GM13977 (cell line): ENCODE measurements at regions not wholly inside any gene's neighbourhood (a gene's known extent, or its start where the extent isn't known, plus 50 kb on each side); places are given as distances from the start of the nearest gene placed in this dataset.

Source experiments
- DNase-seq: peaks from one replicate; pipeline ENCODE4 v3.0.0; 2012; ENCODE audit warnings: low spot score
- in situ Hi-C: fragments of 300-500 bp; cut with MboI; formaldehyde crosslinking; loops from one replicate; pipeline ENCODE4 v1.12.0; 2022; ENCODE audit warnings: low sequenced_read_pairs, low pct_unique_long_range_greater_than_20kb, mixed read lengths, inconsistent platforms; ENCODE audit not compliant: unreplicated experiment
- TF ChIP-seq, protein P1 (sequence below): IDR thresholded peaks from 2 replicates; pipeline ENCODE4 v1.5.1; 2012; ENCODE audit warnings: mild to moderate bottlenecking, control low read depth; ENCODE audit not compliant: insufficient read depth; ENCODE audit errors: extremely low read depth, missing control alignments

DNA sequence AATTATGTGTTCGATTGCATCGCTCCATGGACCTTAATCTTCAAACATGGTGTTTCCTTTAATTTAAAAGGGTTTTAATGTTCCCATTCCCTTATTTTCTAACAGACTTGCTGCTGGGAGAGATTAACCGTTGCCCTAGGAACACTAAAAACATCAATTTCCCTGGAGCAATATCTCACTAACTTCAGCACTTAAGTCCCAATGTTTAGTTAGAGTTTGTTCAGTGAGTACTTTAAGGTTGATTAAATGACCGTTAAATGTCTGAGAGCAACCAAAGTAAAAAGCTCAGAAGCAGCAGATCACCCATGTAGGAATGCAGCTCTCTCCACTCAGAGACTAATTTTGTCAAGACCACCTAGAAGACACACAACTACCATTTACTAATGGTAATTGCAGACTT, 111.2 kb upstream of the PDE5A start:
- no peak for DNase-seq
- in situ Hi-C loops: no loop called here
- TF ChIP-seq, protein P1, sequence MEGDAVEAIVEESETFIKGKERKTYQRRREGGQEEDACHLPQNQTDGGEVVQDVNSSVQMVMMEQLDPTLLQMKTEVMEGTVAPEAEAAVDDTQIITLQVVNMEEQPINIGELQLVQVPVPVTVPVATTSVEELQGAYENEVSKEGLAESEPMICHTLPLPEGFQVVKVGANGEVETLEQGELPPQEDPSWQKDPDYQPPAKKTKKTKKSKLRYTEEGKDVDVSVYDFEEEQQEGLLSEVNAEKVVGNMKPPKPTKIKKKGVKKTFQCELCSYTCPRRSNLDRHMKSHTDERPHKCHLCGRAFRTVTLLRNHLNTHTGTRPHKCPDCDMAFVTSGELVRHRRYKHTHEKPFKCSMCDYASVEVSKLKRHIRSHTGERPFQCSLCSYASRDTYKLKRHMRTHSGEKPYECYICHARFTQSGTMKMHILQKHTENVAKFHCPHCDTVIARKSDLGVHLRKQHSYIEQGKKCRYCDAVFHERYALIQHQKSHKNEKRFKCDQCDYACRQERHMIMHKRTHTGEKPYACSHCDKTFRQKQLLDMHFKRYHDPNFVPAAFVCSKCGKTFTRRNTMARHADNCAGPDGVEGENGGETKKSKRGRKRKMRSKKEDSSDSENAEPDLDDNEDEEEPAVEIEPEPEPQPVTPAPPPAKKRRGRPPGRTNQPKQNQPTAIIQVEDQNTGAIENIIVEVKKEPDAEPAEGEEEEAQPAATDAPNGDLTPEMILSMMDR: no peak

DNA sequence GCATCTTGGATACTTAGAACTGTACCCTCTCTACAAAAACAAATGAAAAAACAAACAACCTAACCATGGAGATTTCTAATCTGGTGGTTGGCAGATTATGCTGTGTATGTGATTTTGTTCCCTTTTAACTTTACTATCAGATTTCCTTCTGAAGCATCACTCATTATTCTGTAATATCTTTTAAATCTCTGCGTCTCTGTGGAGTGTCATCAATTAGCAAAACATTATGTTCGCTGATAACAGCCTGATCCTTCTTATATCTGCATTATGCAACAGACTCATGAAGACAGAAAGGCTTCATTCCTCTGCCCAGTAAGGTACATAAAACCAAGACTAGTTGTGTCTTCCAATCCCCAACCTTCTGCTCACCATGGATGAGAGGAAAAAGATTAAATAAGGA, 110.3 kb upstream of the PDE5A start:
- in situ Hi-C loops: no loop called here
- TF ChIP-seq, protein P1: no peak
- DNase-seq: no peak

DNA sequence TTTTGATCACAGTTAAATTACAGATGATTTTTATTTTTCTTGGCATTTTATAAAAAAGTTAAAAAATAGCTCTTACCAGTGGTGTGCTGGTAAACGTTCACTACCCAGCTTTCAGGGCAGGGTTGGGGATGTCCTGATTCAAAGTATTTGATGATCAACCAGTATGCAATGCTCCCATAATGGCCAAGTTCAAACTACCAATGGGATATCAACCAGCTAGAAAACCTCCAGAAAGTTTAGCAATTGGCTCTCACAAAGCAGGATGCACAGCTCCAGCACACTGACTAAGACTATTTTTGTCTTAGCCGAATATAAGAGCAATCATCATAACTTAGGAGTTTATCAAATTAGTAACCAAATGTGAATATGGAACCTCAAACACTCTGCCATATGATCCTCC, 108.0 kb upstream of the PDE5A start:
- no peak for DNase-seq
- TF ChIP-seq, protein P1: no peak
- in situ Hi-C loops: no loop called here

DNA sequence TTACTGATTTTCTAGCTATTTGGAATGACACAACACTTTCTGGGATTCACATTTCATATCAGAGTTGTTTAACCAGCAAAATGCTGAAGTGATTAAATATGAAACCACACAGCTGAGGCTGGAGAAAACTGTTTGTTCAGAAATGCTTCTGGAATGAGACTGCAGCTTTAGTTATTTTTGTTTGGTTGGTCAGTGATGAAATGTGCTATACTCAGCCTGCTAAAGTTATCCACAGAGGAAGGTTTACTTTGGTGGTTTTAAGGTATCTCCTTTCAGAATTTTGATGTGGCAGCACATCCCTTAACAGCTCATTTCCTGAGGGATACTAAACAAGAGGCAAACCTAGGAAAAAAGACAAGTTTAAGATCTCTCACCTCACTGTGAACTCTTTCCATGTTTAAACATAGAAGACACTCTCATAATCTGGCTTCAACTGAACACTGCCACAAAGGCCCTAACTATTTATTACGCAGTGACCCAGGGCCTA, 106.6 kb upstream of the PDE5A start:
- in situ Hi-C loops: no loop called here
- TF ChIP-seq, protein P1: no peak
- DNase-seq: no peak

DNA sequence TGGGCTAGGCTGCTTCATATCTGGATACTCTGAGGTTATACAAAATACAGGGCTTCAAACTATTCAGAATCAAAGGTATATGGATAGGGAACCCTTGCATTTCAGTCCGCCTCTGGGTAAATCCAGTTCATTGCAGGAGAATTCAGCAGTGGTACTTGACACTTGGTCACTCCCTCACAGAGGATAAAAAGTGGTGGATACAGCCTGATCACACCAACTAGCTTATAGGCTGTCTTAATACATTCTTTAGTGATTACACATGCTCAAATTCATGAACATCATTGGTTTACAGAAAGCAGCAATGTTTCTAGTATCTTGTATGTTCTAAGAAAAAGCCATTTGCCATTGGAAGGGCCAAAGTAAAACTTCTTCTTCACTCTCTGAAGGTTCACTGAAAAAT, 104.8 kb upstream of the PDE5A start:
- no peak for DNase-seq
- TF ChIP-seq, protein P1: no peak
- in situ Hi-C loops: no loop called here

DNA sequence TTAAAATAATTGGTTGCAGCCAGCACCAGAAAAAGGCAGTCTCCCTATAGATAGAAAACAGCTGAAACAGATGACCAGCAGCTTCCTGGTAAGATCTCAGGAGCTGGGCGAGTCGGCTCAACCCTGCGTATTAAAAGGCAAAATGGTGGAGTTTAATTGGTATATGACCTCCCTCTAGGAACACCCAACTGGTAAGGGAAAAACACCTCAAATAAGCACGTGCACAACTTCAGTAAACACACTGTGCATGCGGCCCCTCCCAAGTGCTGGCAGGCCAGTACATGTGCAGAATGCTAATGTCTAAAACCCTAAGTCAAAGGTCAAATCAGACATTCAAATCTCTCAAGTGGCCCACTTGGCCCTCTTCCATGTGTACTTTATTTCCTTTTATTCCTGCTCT, 103.2 kb upstream of the PDE5A start:
- in situ Hi-C loops: no loop called here
- TF ChIP-seq, protein P1: no peak
- DNase-seq: no peak
